RKO (cell line): ENCODE measurements at regions not wholly inside any gene's neighbourhood (a gene's known extent, or its start where the extent isn't known, plus 50 kb on each side); places are given as distances from the start of the nearest gene placed in this dataset.
"Not testable (repeated sequence)": the region's sequence is repeated elsewhere in the genome, so short reads cannot be mapped to it uniquely, and the experiment has no call there.

Experiments
- DNase-seq: peaks from one replicate; pipeline ENCODE4 v3.0.0-alpha.2; 2016; ENCODE audit warnings: low spot score

- DNase-seq = no peak
Measured at GRCh38 chr4:42205541-42205940, 53.1 kb upstream of the BEND4 start.

GRCh38 chr4:42216664-42217063, 64.2 kb upstream of the BEND4 start:
- DNase-seq = peak; percentile 1

- DNase-seq = no peak
Measured at GRCh38 chr4:42225286-42225685, 72.8 kb upstream of the BEND4 start.

GRCh38 chr4:42234817-42235216, 82.4 kb upstream of the BEND4 start:
- no peak for DNase-seq

- no peak for DNase-seq
Measured at GRCh38 chr4:42235304-42236021, 83.0 kb upstream of the BEND4 start.

- no peak for DNase-seq
Measured at GRCh38 chr4:42237010-42237409, 84.6 kb upstream of the BEND4 start.

- no peak for DNase-seq
Measured at GRCh38 chr4:42237451-42237850, 85.0 kb upstream of the BEND4 start.

GRCh38 chr4:42248972-42249371, 96.5 kb upstream of the BEND4 start:
- no peak for DNase-seq

- no peak for DNase-seq
Measured at GRCh38 chr4:42252315-42252714, 99.9 kb upstream of the BEND4 start.

- DNase-seq = not testable (repeated sequence)
Measured at GRCh38 chr4:42257645-42258044, 105.2 kb upstream of the BEND4 start.

GRCh38 chr4:42262701-42263490, 110.4 kb upstream of the BEND4 start:
- DNase-seq = no peak

GRCh38 chr4:42265782-42266602, 113.5 kb upstream of the BEND4 start:
- DNase-seq = no peak

- no peak for DNase-seq
Measured at GRCh38 chr4:42267724-42268123, 115.3 kb upstream of the BEND4 start.

GRCh38 chr4:42268824-42269223, 116.4 kb upstream of the BEND4 start:
- no peak for DNase-seq

- DNase-seq = no peak
Measured at GRCh38 chr4:42271096-42271495, 118.6 kb upstream of the BEND4 start.

GRCh38 chr4:42277291-42277690, 120.0 kb upstream of the SHISA3 start:
- DNase-seq = peak; percentile 20

- DNase-seq = no peak
Measured at GRCh38 chr4:42278709-42279324, 118.5 kb upstream of the SHISA3 start.

- DNase-seq = peak; percentile 50
Measured at GRCh38 chr4:42280327-42281095, 116.8 kb upstream of the SHISA3 start.

- DNase-seq = no peak
Measured at GRCh38 chr4:42281324-42282020, 115.8 kb upstream of the SHISA3 start.

- peak; percentile 79 for DNase-seq
Measured at GRCh38 chr4:42282081-42282901, 115.0 kb upstream of the SHISA3 start.
